GM21526 (cell line): ENCODE measurements at regions not wholly inside any gene's neighbourhood (a gene's known extent, or its start where the extent isn't known, plus 50 kb on each side); places are given as distances from the start of the nearest gene placed in this dataset.
"Not testable (repeated sequence)": the region's sequence is repeated elsewhere in the genome, so short reads cannot be mapped to it uniquely, and the experiment has no call there.

Source experiments
- ATAC-seq: cut with Tn5 transposase; IDR thresholded peaks from one replicate; pipeline ENCODE4 v1.9.1; 2021; ENCODE audit warnings: moderate library complexity; ENCODE audit not compliant: unreplicated experiment, low FRiP score

- ATAC-seq = no peak
Observed at GRCh38 chr4:127249066-127249766, 383.5 kb upstream of the INTU start.

GRCh38 chr4:127249767-127250108, 383.0 kb upstream of the INTU start:
- ATAC-seq = no peak

GRCh38 chr4:127250577-127250976, 382.2 kb upstream of the INTU start:
- ATAC-seq = no peak

GRCh38 chr4:127251423-127251822, 381.3 kb upstream of the INTU start:
- ATAC-seq = no peak

GRCh38 chr4:127256500-127256899, 376.3 kb upstream of the INTU start:
- ATAC-seq = no peak

- no peak for ATAC-seq
Observed at GRCh38 chr4:127261476-127261875, 371.3 kb upstream of the INTU start.

- ATAC-seq = no peak
Observed at GRCh38 chr4:127268367-127268766, 364.4 kb upstream of the INTU start.

GRCh38 chr4:127277023-127277422, 355.7 kb upstream of the INTU start:
- ATAC-seq = not testable (repeated sequence)

GRCh38 chr4:127284236-127284635, 348.5 kb upstream of the INTU start:
- no peak for ATAC-seq

- ATAC-seq = no peak
Observed at GRCh38 chr4:127291316-127291715, 341.4 kb upstream of the INTU start.

GRCh38 chr4:127293496-127293895, 339.3 kb upstream of the INTU start:
- no peak for ATAC-seq

GRCh38 chr4:127304356-127304755, 328.4 kb upstream of the INTU start:
- ATAC-seq = no peak

GRCh38 chr4:127307996-127308395, 324.8 kb upstream of the INTU start:
- no peak for ATAC-seq

- no peak for ATAC-seq
Observed at GRCh38 chr4:127309369-127310102, 323.2 kb upstream of the INTU start.

GRCh38 chr4:127311371-127311770, 321.4 kb upstream of the INTU start:
- ATAC-seq = no peak

- no peak for ATAC-seq
Observed at GRCh38 chr4:127311924-127312323, 320.8 kb upstream of the INTU start.

GRCh38 chr4:127313767-127314166, 319.0 kb upstream of the INTU start:
- ATAC-seq = no peak

- no peak for ATAC-seq
Observed at GRCh38 chr4:127327491-127327890, 305.3 kb upstream of the INTU start.

- ATAC-seq = no peak
Observed at GRCh38 chr4:127335073-127335620, 297.6 kb upstream of the INTU start.

- no peak for ATAC-seq
Observed at GRCh38 chr4:127335732-127336131, 297.0 kb upstream of the INTU start.

- not testable (repeated sequence) for ATAC-seq
Observed at GRCh38 chr4:127343123-127343522, 289.6 kb upstream of the INTU start.

- ATAC-seq = no peak
Observed at GRCh38 chr4:127344071-127344470, 288.7 kb upstream of the INTU start.
